ENCODE measurements at regions not wholly inside any gene's neighbourhood (a gene's known extent, or its start where the extent isn't known, plus 50 kb on each side); places are given as distances from the start of the nearest gene placed in this dataset.
"Not testable (repeated sequence)": the region's sequence is repeated elsewhere in the genome, so short reads cannot be mapped to it uniquely, and the experiment has no call there.

DNA sequence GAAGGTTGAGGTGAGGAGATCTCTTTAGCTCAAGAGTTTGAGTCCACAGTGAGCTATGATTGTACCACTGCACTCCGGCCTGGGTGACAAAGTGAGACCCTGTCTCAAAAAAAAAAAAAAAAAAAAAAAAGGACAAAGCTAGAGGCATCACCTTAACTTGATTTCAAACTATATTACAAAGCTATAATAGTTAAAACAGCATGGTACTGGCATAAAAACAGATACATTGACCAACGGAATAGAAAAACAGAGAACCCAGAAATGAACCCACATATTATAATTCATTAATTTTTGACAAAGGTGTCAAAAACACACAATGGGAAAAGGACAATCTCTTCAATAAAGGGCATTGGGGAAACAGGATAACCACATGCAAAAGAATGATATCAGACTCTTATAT, 50.8 kb upstream of the MBOAT1 start:
- DNase-seq: no peak

- DNase-seq: no peak
Measured at GRCh38 chr6:20265842-20266241, 53.6 kb upstream of the MBOAT1 start.

- no peak for DNase-seq
Measured at GRCh38 chr6:20266851-20267608, 54.8 kb upstream of the MBOAT1 start.

GRCh38 chr6:20269181-20269580, 56.9 kb upstream of the MBOAT1 start:
- no peak for DNase-seq

GRCh38 chr6:20271818-20272217, 59.5 kb upstream of the MBOAT1 start:
- DNase-seq: no peak

DNA sequence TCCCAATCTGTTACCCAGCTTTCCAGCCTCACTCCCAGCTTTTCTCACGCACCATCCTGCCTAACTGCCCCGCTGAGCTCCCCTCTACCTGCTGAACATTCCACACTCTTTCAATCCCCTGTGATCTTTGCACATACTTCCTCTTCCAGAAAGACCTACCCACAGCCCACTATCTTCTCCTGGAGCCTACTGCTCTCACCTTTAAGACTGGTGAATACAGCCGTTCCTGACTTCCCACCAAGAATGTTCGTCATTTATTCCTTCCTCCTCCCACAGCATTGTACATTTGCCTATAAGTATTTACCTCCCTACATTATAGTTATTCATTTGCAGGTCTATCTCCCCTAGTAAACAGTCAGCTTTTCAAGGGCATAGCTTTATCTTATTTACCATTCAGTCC, 61.9 kb upstream of the MBOAT1 start:
- DNase-seq: no peak

DNA sequence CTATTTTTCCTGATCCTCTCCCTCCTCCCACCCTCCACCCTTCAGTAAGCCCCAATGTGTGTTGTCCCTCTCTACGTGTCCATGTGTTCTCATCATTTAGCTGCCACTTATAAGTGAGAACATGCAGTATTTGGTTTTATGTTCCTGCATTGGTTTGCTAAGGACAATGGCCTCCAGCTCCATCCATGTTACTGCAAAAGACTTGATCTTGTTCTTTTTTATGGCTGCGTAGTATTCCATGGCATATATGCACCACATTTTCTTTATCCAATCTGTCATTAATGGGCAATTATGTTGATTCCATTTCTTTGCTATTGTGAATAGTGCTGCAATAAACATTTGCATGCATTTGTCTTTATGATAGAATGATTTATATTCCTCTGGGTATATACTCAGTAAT, 63.6 kb upstream of the MBOAT1 start:
- DNase-seq: not testable (repeated sequence)

DNA sequence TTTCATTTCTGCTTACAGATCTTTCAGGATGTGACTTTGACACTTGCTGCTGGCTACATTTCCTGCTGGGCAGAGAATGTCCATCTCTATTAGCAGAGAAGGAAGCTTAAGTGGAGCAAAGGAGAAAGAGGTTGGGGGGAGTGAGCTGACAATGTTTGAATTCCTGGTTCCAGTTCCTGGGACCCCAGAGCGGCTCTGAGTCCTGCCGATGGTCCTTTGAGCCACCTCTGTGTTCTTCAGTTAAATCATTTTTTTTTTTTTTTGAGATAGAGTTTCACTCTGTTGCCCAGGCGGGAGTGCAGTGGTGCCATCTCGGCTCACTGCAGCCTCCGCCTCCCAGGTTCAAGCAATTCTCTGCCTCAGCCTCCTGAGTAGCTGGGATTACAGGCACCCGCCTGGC, 65.5 kb upstream of the MBOAT1 start:
- DNase-seq: not testable (repeated sequence)

- no peak for DNase-seq
Measured at GRCh38 chr6:20279051-20279450, 66.8 kb upstream of the MBOAT1 start.

DNA sequence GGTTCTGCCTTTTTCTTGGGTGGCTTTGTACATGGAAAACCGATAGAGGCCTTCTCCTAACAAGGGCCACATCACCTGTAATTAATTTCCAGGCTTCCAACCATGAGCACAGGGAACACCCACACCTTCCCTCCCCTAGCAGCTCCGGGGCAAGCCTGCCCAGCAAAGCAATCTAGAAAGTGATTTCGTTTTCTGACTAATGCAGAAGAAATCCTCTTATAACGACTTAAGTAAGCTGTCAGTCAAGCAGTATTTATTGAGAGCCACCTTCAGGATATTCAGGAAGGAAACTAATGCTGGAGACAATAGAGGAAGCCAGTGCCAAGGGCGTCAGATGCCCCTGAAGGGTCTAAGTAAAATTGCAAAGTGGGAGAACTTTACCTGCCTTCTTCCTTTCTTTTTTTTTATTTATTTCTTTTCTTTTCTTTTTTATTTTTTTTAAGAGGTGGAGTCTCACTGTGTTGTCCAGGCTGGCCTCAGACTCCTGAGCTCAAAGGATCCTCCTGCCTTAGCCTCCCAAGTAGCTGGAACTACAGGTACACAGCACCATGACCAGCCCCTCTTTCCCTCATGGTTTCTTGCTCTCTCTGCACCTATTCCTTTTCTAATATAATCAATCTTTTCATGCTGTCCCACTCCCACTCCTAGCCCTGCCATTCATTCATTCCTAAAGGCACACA, 67.5 kb upstream of the MBOAT1 start:
- DNase-seq: no peak

DNA sequence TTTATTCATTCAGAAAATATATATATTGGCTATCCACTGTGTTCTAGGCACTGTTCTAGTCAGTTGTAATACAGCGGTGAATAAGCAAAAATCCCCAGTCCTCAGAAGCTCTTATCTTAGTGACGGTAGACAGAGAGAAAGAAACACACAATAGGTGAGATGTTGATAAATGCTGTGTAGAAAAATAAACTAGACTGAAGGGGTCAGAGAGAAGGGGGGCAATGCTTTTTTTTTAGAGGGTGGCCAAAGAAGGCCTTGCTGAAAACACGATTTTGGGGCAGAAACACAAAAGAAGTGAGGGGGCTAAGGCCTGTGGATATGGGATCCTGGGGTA, 68.0 kb upstream of the MBOAT1 start:
- no peak for DNase-seq

DNA sequence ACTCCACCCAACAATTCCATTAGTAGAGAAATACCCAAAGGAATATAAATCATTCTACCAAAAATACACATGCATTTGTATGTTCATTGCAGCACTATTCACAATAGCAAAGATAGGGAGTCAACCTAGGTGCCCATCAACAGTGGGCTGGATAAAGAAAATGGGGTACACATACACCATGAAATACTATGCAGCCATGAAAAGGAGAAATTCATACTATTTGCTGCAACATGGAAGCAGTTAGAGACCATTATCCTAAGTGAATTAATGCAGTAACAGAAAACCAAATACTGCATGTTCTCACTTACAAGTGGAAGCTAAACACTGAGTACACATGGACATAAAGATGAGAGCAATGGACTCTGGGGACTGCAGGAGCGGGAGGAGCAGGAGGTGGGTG, 72.4 kb upstream of the MBOAT1 start:
- no peak for DNase-seq

- no peak for DNase-seq
Measured at GRCh38 chr6:20286968-20287565, 74.8 kb upstream of the MBOAT1 start.

GRCh38 chr6:20291764-20292580, 79.7 kb upstream of the MBOAT1 start:
- DNase-seq: peak; percentile 81

DNA sequence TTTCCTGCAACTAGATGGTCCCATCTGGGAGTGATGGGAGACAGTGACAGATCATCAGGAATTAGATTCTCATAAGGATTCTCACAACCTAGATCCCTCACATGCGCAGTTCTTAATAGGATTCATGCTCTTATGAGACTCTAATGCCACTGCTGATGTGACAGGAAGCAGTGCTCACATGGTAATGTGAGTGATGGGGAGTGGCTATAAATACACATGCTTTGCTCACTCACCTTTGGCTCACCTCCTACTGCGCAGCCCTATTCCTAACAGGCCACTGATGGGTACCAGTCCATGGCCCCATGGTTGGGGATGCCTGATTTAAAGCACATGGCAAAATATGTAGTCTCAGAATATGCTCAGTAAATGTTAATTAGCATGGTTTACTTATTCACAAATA, 80.6 kb upstream of the MBOAT1 start:
- DNase-seq: no peak

GRCh38 chr6:20301256-20301655, 89.0 kb upstream of the MBOAT1 start:
- no peak for DNase-seq

DNA sequence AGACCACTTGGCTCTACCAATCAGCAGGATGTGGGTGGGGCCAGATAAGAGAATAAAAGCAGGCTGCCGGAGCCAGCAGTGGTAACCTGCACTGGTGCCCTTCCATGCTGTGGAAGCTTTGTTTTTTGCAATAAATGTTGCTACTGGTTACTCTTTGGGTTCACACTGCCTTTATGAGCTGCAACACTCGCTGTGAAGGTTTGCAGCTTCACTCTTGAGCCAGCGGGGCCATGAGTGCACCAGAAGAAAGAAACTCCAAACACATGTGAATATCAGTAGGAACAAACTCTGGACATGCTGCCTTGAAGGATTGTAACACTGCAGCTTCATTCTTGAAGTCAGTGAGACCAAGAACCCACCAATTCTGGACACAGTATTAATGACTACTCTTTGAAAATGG, 89.9 kb upstream of the MBOAT1 start:
- DNase-seq: no peak

DNA sequence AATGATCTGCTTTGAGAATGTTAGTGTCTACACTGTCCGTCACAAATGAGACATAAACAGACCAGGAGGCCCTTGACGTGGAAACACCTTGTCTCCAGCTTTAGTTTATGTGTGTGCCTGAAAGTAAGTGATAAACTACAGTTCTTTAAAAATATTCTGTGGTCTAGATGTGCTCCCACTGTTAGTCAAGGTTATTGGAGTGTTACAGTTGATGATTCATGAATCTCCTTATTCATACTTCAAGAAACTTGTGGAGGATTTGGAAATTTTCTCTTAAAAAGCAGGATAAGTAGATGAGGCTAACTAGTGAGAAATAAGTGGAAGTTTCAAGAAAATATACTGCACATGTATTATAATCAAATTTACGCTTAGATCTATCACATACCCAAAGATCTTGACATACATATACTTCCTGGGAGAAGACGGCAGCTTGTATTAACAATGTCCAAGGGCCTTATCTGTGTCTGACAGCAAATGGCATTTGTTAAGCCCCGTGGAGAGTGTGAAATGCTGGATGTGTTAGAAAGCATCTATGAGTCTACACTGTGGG, 90.5 kb upstream of the MBOAT1 start:
- no peak for DNase-seq

DNA sequence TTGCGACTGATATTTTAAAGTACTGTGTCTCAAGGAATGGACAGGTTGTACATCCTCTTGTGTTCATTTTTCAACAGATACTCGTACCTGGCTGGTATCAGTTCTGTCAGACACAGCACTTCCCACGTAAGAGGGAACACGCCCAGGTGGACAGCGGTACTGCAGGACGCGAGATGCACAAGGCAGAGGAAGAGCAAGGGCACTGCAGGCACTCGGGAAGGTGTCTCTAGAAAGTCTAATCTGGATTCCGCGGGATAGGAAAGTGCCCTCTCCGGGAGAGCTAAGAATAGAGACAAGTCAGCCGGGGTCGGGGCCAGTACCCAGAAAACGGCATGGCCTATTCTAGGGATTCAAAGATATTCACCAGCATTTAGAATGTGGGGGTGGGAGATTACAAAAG, 94.2 kb upstream of the MBOAT1 start:
- no peak for DNase-seq

DNA sequence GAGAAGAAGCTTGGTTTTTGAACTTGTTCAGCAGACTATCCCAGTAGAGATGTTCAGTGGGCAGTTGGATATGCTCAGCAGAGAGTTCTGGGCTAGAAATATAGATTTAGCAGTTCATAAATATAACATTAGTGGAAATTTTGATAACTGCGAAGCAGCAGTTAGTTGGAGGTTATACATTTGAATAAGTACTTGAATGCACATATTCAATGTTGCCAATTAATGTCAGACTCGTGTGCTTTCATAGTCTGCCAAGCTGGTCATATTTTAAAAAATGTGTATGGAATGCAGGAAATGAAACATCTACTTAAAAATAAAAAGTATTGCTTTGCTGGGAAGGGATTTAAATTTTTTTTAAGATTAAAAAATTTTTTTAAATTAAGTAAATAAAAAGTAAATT, 92.5 kb upstream of the E2F3 start:
- DNase-seq: no peak

DNA sequence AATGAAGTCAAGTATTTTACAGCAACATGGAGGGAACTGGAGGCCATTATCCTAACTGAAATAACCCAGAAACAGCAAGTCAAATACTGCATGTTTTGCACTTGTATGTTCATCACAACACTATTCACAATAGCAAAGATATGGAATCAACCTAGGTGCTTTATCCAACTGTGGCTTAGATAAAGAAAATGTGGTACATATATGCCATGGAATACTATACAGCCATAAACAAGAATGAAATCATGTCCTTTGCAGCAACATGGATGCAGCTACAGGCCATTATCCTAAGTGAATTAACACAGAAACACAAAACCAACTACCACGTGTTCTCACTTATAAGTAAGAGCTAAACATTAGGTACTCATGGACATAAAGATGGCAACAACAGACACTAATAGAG, 91.5 kb upstream of the E2F3 start:
- DNase-seq: no peak

- DNase-seq: no peak
Measured at GRCh38 chr6:20312606-20313005, 89.1 kb upstream of the E2F3 start.

- no peak for DNase-seq
Measured at GRCh38 chr6:20313051-20313450, 88.6 kb upstream of the E2F3 start.
